ENCODE measurements at regions not wholly inside any gene's neighbourhood (a gene's known extent, or its start where the extent isn't known, plus 50 kb on each side); places are given as distances from the start of the nearest gene placed in this dataset.

- no peak for TF ChIP-seq ZNF274 (IDR thresholded peaks at IDR 0.05; ENCODE audit: low read depth, low read length)
- H3K27me3 ChIP-seq (ENCODE audit: insufficient read depth, insufficient read length): no peaks in the 10 kb centered on the region
- H3K4me1 ChIP-seq (ENCODE audit: insufficient read depth, insufficient read length): no peaks in the 10 kb centered on the region
- H3K9me3 ChIP-seq (ENCODE audit: insufficient read depth, low read length): no peaks in the 10 kb centered on the region
- no peaks in the 10 kb centered on the region for H3K36me3 ChIP-seq (ENCODE audit: insufficient read depth, insufficient read length, low read length)
- H3K4me3 ChIP-seq (ENCODE audit: insufficient read length, low read depth): no peak overlapping the region
- no peak for DNase-seq (ENCODE audit: low read depth, low spot score)
- H3K9ac ChIP-seq (ENCODE audit: insufficient read length, low read depth): no peak overlapping the region
These were observed 159.2 kb upstream of the CPEB2 start for GRCh38 chr4:14842964-14843630.

DNA sequence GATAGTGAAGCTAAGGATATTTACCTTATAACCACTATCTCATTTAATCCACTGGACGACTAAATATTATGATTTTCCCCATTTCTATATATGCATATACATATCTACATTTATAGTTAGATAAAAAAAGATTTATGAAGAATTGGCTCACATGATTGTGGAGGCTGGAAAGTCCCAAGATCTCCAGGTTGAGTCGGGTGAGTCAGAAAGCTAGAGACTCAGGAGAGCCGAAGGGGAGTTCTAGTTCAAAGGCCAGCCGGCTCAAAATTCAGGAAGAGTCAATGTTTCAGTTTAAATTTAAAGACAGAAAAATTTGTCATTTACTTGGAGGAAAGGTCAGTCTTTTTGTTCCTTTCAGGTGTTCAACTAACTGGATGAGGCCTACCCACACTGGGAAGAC, 158.2 kb upstream of the CPEB2 start:
- H3K4me3 ChIP-seq (ENCODE audit: insufficient read length, low read depth): no peak overlapping the region
- no peaks in the 10 kb centered on the region for H3K9me3 ChIP-seq (ENCODE audit: insufficient read depth, low read length)
- no peaks in the 10 kb centered on the region for H3K4me1 ChIP-seq (ENCODE audit: insufficient read depth, insufficient read length)
- H3K27me3 ChIP-seq (ENCODE audit: insufficient read depth, insufficient read length): no peaks in the 10 kb centered on the region
- H3K9ac ChIP-seq (ENCODE audit: insufficient read length, low read depth): no peak overlapping the region
- DNase-seq (ENCODE audit: low read depth, low spot score): no peak
- no peaks in the 10 kb centered on the region for H3K36me3 ChIP-seq (ENCODE audit: insufficient read depth, insufficient read length, low read length)
- TF ChIP-seq YY1 (IDR thresholded peaks at IDR 0.05; ENCODE audit: insufficient read depth, insufficient read length) (no peak), ZNF274 (IDR thresholded peaks at IDR 0.05; ENCODE audit: low read depth, low read length) (no peak), SUZ12 (IDR thresholded peaks at IDR 0.05; ENCODE audit: extremely low read depth, insufficient read depth, insufficient read length) (no peak)

DNA sequence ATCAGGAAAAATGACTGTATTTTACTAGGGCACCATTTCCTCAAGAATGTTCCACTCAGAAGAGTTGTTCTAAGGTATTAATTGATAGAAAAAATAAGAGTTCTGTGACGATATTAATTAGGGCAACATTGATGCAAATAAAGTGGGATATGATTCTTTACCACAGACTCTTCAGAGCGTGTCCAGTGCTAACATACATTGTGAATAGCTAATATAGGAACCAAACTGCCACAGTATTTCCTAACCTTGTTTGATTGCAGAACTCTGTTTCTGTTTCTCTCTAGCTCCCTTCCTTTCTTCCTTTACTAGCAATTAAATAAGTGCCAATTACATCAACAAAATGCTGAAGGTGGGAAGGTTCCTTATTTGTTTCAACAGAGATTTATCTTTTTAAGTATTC, 154.1 kb upstream of the CPEB2 start:
- TF ChIP-seq YY1 (IDR thresholded peaks at IDR 0.05; ENCODE audit: insufficient read depth, insufficient read length) (no peak), ZNF274 (IDR thresholded peaks at IDR 0.05; ENCODE audit: low read depth, low read length) (no peak), SUZ12 (IDR thresholded peaks at IDR 0.05; ENCODE audit: extremely low read depth, insufficient read depth, insufficient read length) (no peak)

DNA sequence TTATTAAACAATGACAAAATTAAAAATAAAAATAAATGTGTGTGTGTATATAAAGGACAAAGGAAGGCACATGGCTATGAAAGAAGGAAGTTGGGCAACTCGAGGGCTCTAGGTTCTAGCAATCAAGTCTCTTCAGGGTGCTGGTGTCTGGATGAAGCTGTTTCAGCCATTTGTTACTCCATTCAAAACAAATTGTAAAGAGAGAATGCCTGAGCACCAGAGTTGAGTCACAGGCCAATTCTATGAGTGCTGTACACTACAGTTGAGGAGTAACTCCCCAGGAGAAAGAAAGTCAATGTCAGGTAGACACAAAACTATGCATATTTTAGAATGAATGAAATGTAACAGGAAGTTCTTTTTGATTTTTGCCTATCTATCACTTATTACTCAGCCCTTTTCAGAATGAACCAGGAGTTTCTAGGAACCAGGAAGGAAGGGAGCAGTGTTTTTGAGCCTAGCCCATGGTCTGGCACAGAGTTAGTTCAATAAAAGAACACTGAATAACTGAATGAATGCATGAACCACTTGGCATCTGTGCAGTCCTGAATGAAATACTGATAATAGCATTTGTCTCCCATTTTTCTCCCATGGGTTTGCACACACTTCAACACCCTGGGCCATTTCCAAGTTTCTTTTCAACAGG, 151.7 kb upstream of the CPEB2 start:
- no peak overlapping the region for H3K4me3 ChIP-seq (ENCODE audit: insufficient read length, low read depth)
- DNase-seq (ENCODE audit: low read depth, low spot score): no peak
- TF ChIP-seq SUZ12 (IDR thresholded peaks at IDR 0.05; ENCODE audit: extremely low read depth, insufficient read depth, insufficient read length): no peak
- H3K9me3 ChIP-seq (ENCODE audit: insufficient read depth, low read length): peaks cover 41% of the 10 kb centered on the region
- H3K9ac ChIP-seq (ENCODE audit: insufficient read length, low read depth): no peak overlapping the region
- H3K4me1 ChIP-seq (ENCODE audit: insufficient read depth, insufficient read length): no peaks in the 10 kb centered on the region
- H3K36me3 ChIP-seq (ENCODE audit: insufficient read depth, insufficient read length, low read length): no peaks in the 10 kb centered on the region
- H3K27me3 ChIP-seq (ENCODE audit: insufficient read depth, insufficient read length): no peaks in the 10 kb centered on the region

More for the DNA sequence above, 154.1 kb upstream of the CPEB2 start:
- Histone ChIP-seq H3K36me3 (ENCODE audit: insufficient read depth, insufficient read length, low read length) (no peaks in the 10 kb centered on the region), H3K4me3 (ENCODE audit: insufficient read length, low read depth) (no peak overlapping the region), H3K9me3 (ENCODE audit: insufficient read depth, low read length) (peaks cover 18% of the 10 kb centered on the region), H3K4me1 (ENCODE audit: insufficient read depth, insufficient read length) (no peaks in the 10 kb centered on the region), H3K27me3 (ENCODE audit: insufficient read depth, insufficient read length) (no peaks in the 10 kb centered on the region), H3K9ac (ENCODE audit: insufficient read length, low read depth) (no peak overlapping the region)
- DNase-seq (ENCODE audit: low read depth, low spot score): no peak

DNA sequence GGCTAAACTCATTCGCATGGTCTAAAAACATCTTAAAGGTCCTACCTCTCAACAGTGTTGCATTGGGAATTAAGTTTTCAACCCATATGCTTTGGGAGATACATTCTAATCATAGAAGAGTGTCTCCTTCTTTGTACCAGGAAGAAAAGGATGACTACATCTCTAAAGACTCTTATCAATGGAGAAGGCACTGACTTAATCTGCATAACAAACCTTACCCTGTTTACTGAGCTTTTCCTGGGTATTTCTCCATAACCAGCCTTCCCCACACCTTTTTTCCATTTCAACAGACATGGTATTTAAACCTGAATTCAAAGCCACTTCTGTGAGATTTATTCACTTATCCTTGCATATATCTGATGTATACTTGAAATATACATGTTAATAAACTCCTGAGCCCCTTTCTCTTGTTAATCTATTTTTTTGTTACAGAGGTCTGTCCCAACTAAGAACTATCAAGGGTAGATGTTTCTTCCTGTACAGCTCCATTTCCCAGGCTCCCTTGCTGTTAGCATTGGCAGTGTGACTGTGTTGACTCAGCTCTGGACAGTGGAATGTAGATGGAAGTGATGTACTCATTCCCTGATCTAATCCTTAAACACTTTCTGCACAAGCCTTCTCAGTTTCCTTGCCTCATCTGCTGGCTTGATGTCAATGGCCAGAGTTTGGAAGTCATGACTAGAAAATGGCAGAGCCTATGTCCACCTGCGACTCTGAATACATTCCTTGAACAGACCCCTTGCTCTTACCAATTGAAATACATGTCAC, 148.9 kb upstream of the CPEB2 start:
- DNase-seq (ENCODE audit: low read depth, low spot score): no peak
- Histone ChIP-seq H3K4me3 (ENCODE audit: insufficient read length, low read depth) (no peak overlapping the region), H3K9ac (ENCODE audit: insufficient read length, low read depth) (no peak overlapping the region), H3K27me3 (ENCODE audit: insufficient read depth, insufficient read length) (no peaks in the 10 kb centered on the region), H3K4me1 (ENCODE audit: insufficient read depth, insufficient read length) (no peaks in the 10 kb centered on the region), H3K36me3 (ENCODE audit: insufficient read depth, insufficient read length, low read length) (no peaks in the 10 kb centered on the region), H3K9me3 (ENCODE audit: insufficient read depth, low read length) (peaks cover 51% of the 10 kb centered on the region)
- TF ChIP-seq ZNF274 (IDR thresholded peaks at IDR 0.05; ENCODE audit: low read depth, low read length) (no peak), YY1 (IDR thresholded peaks at IDR 0.05; ENCODE audit: insufficient read depth, insufficient read length) (no peak), SUZ12 (IDR thresholded peaks at IDR 0.05; ENCODE audit: extremely low read depth, insufficient read depth, insufficient read length) (no peak)

- H3K9ac ChIP-seq (ENCODE audit: insufficient read length, low read depth): no peak overlapping the region
- TF ChIP-seq SUZ12 (IDR thresholded peaks at IDR 0.05; ENCODE audit: extremely low read depth, insufficient read depth, insufficient read length): no peak
- no peak for TF ChIP-seq YY1 (IDR thresholded peaks at IDR 0.05; ENCODE audit: insufficient read depth, insufficient read length)
- TF ChIP-seq ZNF274 (IDR thresholded peaks at IDR 0.05; ENCODE audit: low read depth, low read length): no peak
- no peaks in the 10 kb centered on the region for H3K36me3 ChIP-seq (ENCODE audit: insufficient read depth, insufficient read length, low read length)
These were observed 146.6 kb upstream of the CPEB2 start for GRCh38 chr4:14855719-14856061.

DNA sequence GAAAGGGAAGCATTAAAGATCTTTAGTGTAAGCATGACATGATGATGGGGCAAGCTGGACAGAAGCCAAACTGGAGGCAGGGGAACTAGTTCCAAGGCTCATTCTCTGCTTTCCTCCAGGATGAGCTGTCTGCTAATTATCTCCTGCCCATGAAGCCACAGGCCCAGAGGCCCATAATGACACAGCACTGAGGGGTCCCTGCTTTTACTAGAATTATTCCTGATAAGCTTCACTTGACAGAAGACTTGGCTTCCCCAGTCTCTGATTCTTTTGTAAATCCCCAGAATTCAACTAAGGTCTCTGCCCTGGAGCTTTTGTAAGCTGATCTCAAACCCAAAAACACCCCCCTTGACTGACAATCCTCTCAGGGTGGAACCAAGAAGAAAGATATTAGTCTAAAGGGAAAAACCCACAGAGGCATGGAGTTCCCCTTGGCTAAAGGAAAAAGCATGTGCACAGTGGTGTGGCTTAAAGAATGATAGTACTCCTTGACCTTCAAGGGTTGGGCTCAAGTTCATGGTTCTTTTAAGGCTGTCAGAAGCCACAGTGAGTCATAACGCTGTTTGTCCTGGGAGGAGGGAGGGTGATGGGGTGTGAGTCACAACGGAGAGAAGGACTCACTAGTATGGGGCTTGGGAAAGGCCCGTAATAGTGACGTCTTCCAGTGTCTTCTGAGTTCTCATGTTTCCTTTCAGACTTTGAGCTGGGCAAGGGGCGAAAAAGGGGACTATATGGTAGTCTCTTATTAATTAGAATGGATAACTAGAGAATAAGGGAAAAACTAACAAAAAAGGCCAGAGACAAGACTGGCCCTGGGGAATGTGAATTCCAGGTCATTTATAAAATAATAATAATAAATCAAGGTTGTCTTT, 146.0 kb upstream of the CPEB2 start:
- H3K4me3 ChIP-seq (ENCODE audit: insufficient read length, low read depth): no peak overlapping the region
- H3K9me3 ChIP-seq (ENCODE audit: insufficient read depth, low read length): peaks cover 51% of the 10 kb centered on the region
- no peak overlapping the region for H3K9ac ChIP-seq (ENCODE audit: insufficient read length, low read depth)
- H3K36me3 ChIP-seq (ENCODE audit: insufficient read depth, insufficient read length, low read length): no peaks in the 10 kb centered on the region
- no peaks in the 10 kb centered on the region for H3K4me1 ChIP-seq (ENCODE audit: insufficient read depth, insufficient read length)
- DNase-seq (ENCODE audit: low read depth, low spot score): no peak
- H3K27me3 ChIP-seq (ENCODE audit: insufficient read depth, insufficient read length): no peaks in the 10 kb centered on the region
- TF ChIP-seq YY1 (IDR thresholded peaks at IDR 0.05; ENCODE audit: insufficient read depth, insufficient read length): no peak

More at GRCh38 chr4:14855719-14856061, 146.6 kb upstream of the CPEB2 start:
- no peak for DNase-seq (ENCODE audit: low read depth, low spot score)
- H3K4me1 ChIP-seq (ENCODE audit: insufficient read depth, insufficient read length): no peaks in the 10 kb centered on the region
- H3K27me3 ChIP-seq (ENCODE audit: insufficient read depth, insufficient read length): no peaks in the 10 kb centered on the region
- no peak overlapping the region for H3K4me3 ChIP-seq (ENCODE audit: insufficient read length, low read depth)
- H3K9me3 ChIP-seq (ENCODE audit: insufficient read depth, low read length): peaks cover 51% of the 10 kb centered on the region

Data from NT2/D1 (cell line).